ENCODE measurements at regions not wholly inside any gene's neighbourhood (a gene's known extent, or its start where the extent isn't known, plus 50 kb on each side); places are given as distances from the start of the nearest gene placed in this dataset.

- no peaks in the 10 kb centered on the region for H4K20me1 ChIP-seq (ENCODE audit: insufficient read depth, low read length)
- H3K4me1 ChIP-seq (ENCODE audit: low read length): no peaks in the 10 kb centered on the region
- H3K36me3 ChIP-seq (replicated peaks; ENCODE audit: insufficient read depth, low read length): no peaks in the 10 kb centered on the region
- no peak overlapping the region for H3K4me2 ChIP-seq (ENCODE audit: low read depth, low read length)
- H3K9me3 ChIP-seq (replicated peaks; ENCODE audit: insufficient read depth, low read length): no peaks in the 10 kb centered on the region
- no peaks in the 10 kb centered on the region for H3K9me2 ChIP-seq (replicated peaks; ENCODE audit: insufficient read depth, low read length)
- H3K9ac ChIP-seq (ENCODE audit: low read length): no peak overlapping the region
- no peaks in the 10 kb centered on the region for H3F3A ChIP-seq (ENCODE audit: insufficient read depth, low read length)
- H3K27ac ChIP-seq (ENCODE audit: low read length): no peak overlapping the region
- H3K79me2 ChIP-seq (ENCODE audit: low read length): no peaks in the 10 kb centered on the region
- no peak for DNase-seq
- H3K4me3 ChIP-seq (ENCODE audit: low read length): no peak overlapping the region
- H3K27me3 ChIP-seq (replicated peaks; ENCODE audit: insufficient read depth, low read length): no peaks in the 10 kb centered on the region
- TF ChIP-seq CTCF (IDR thresholded peaks at IDR 0.05; ENCODE audit: low read length): no peak
- TF ChIP-seq EZH2phosphoT487 (IDR thresholded peaks at IDR 0.05; ENCODE audit: low read length): no peak
- no peak for TF ChIP-seq EZH2 (optimal IDR thresholded peaks at IDR 0.05; ENCODE audit: low read depth, low read length)
- no peak overlapping the region for H2AFZ ChIP-seq (ENCODE audit: low read length)
These were observed 152.7 kb upstream of the TSC22D2 start for GRCh38 chr3:150255413-150255812.

- DNase-seq: no peak
- no peaks in the 10 kb centered on the region for H3K4me1 ChIP-seq (ENCODE audit: low read length)
- no peak overlapping the region for H3K9ac ChIP-seq (ENCODE audit: low read length)
- no peaks in the 10 kb centered on the region for H3K27me3 ChIP-seq (replicated peaks; ENCODE audit: insufficient read depth, low read length)
- H3K4me3 ChIP-seq (ENCODE audit: low read length): no peak overlapping the region
- no peak overlapping the region for H2AFZ ChIP-seq (ENCODE audit: low read length)
- no peaks in the 10 kb centered on the region for H3K9me2 ChIP-seq (replicated peaks; ENCODE audit: insufficient read depth, low read length)
- no peaks in the 10 kb centered on the region for H3F3A ChIP-seq (ENCODE audit: insufficient read depth, low read length)
- H3K27ac ChIP-seq (ENCODE audit: low read length): no peak overlapping the region
- no peaks in the 10 kb centered on the region for H3K9me3 ChIP-seq (replicated peaks; ENCODE audit: insufficient read depth, low read length)
- H3K4me2 ChIP-seq (ENCODE audit: low read depth, low read length): no peak overlapping the region
- TF ChIP-seq CTCF (IDR thresholded peaks at IDR 0.05; ENCODE audit: low read length) (no peak), EZH2phosphoT487 (IDR thresholded peaks at IDR 0.05; ENCODE audit: low read length) (no peak), EZH2 (optimal IDR thresholded peaks at IDR 0.05; ENCODE audit: low read depth, low read length) (no peak)
- no peaks in the 10 kb centered on the region for H3K36me3 ChIP-seq (replicated peaks; ENCODE audit: insufficient read depth, low read length)
- H4K20me1 ChIP-seq (ENCODE audit: insufficient read depth, low read length): no peaks in the 10 kb centered on the region
- no peaks in the 10 kb centered on the region for H3K79me2 ChIP-seq (ENCODE audit: low read length)
These were observed 153.8 kb upstream of the TSC22D2 start for GRCh38 chr3:150254309-150254708.

- H3K9ac ChIP-seq (ENCODE audit: low read length): no peak overlapping the region
- no peaks in the 10 kb centered on the region for H3K9me2 ChIP-seq (replicated peaks; ENCODE audit: insufficient read depth, low read length)
- no peaks in the 10 kb centered on the region for H4K20me1 ChIP-seq (ENCODE audit: insufficient read depth, low read length)
- no peaks in the 10 kb centered on the region for H3K79me2 ChIP-seq (ENCODE audit: low read length)
- TF ChIP-seq EZH2 (optimal IDR thresholded peaks at IDR 0.05; ENCODE audit: low read depth, low read length) (no peak), CTCF (IDR thresholded peaks at IDR 0.05; ENCODE audit: low read length) (no peak)
- no peak overlapping the region for H3K27ac ChIP-seq (ENCODE audit: low read length)
- no peak overlapping the region for H3K4me2 ChIP-seq (ENCODE audit: low read depth, low read length)
- H3K36me3 ChIP-seq (replicated peaks; ENCODE audit: insufficient read depth, low read length): no peaks in the 10 kb centered on the region
- DNase-seq: no peak
- no peak overlapping the region for H3K4me3 ChIP-seq (ENCODE audit: low read length)
- no peaks in the 10 kb centered on the region for H3K27me3 ChIP-seq (replicated peaks; ENCODE audit: insufficient read depth, low read length)
- no peak overlapping the region for H2AFZ ChIP-seq (ENCODE audit: low read length)
- no peaks in the 10 kb centered on the region for H3K4me1 ChIP-seq (ENCODE audit: low read length)
- no peaks in the 10 kb centered on the region for H3F3A ChIP-seq (ENCODE audit: insufficient read depth, low read length)
- no peaks in the 10 kb centered on the region for H3K9me3 ChIP-seq (replicated peaks; ENCODE audit: insufficient read depth, low read length)
These were observed 154.5 kb upstream of the TSC22D2 start for GRCh38 chr3:150253622-150254021.
